ENCODE measurements at regions not wholly inside any gene's neighbourhood (a gene's known extent, or its start where the extent isn't known, plus 50 kb on each side); places are given as distances from the start of the nearest gene placed in this dataset.
"Not testable (repeated sequence)": the region's sequence is repeated elsewhere in the genome, so short reads cannot be mapped to it uniquely, and the experiment has no call there.

DNA sequence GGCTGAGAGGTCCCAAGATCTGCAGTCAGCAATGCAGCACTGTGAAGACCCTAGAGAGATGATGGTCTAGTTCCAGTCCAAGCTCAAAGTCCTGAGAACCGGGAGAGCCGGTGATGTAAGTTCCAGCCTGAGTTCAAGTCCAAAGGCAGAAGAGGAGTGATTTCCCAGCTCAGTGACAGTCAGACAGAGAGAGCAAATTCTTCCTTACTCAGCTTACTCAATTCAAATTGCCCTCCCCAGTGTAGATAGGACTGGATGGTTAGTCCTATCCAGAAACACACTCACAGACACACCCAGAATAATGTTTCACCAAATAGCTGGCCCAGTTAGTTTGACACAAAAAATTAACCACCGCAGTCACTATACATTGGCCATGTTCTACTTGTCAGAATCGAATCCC, 185.5 kb upstream of the MYO3A start:
- Histone ChIP-seq H3K27ac (no peak overlapping the region), H3K27me3 (peaks cover 10% of the 10 kb centered on the region), H3K9me3 (no peaks in the 10 kb centered on the region), H3K4me3 (no peak overlapping the region), H3K4me1 (no peaks in the 10 kb centered on the region), H3K36me3 (no peaks in the 10 kb centered on the region)
- no peak for ATAC-seq
- WGBS, 2 donors (ENCODE audit: low coverage in 1 of 2), result 83 to 96% methylated on average over 3 to 4 of the region's 4 CpGs
- TF ChIP-seq EP300 (IDR thresholded peaks at IDR 0.05), result no peak
- TF ChIP-seq POLR2A (IDR thresholded peaks at IDR 0.05), result no peak
- no peak for TF ChIP-seq CTCF (IDR thresholded peaks at IDR 0.05)

DNA sequence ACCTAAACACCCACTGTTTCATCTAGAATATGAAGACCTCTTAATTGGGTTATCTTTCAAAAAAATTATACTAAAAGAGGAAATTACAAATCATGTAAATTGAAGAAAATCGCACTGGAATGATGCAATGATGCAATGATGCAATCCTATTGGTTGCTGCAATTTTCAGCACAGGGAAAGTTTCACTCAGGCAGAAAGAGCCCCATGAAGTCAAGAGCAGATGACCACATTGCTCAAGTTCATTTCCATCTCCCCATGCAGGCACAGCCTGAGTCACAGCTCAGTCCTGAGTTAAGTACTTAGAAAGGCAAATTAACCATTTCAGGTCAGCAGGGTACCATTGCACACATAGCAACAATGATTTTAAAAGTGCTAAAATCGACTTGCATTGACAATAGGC, 180.3 kb upstream of the MYO3A start:
- peaks cover 10% of the 10 kb centered on the region for H3K27me3 ChIP-seq
- no peak for TF ChIP-seq EP300 (IDR thresholded peaks at IDR 0.05)
- no peak for TF ChIP-seq POLR2A (IDR thresholded peaks at IDR 0.05)
- TF ChIP-seq POLR2AphosphoS5 (IDR thresholded peaks at IDR 0.05), result no peak
- TF ChIP-seq CTCF (IDR thresholded peaks at IDR 0.05), result no peak
- H3K4me3 ChIP-seq, result no peak overlapping the region
- no peaks in the 10 kb centered on the region for H3K4me1 ChIP-seq
- H3K27ac ChIP-seq, result no peak overlapping the region
- H3K9me3 ChIP-seq, result no peaks in the 10 kb centered on the region
- no peak for ATAC-seq
- 56 to 75% methylated on average over 1 to 2 of the region's 2 CpGs for WGBS, 2 donors (ENCODE audit: low coverage in 1 of 2)
- no peaks in the 10 kb centered on the region for H3K36me3 ChIP-seq

GRCh38 chr10:25755874-25756273, 178.2 kb upstream of the MYO3A start:
- not testable (repeated sequence) for H3K9me3 ChIP-seq, ATAC-seq, H3K4me3 ChIP-seq, H3K27ac ChIP-seq, H3K4me1 ChIP-seq, H3K27me3 ChIP-seq, H3K36me3 ChIP-seq
- no CpG with 5 or more reads among the region's 24 CpGs for WGBS, 2 donors (ENCODE audit: low coverage in 1 of 2)

- WGBS, 2 donors (ENCODE audit: low coverage in 1 of 2), result 91% methylated on average over 4 to 13 of the region's 24 CpGs
- H3K36me3 ChIP-seq, result no peaks in the 10 kb centered on the region
- no peaks in the 10 kb centered on the region for H3K9me3 ChIP-seq
- peaks cover 5% of the 10 kb centered on the region for H3K27me3 ChIP-seq
- TF ChIP-seq EP300 (IDR thresholded peaks at IDR 0.05), result no peak
- no peak for TF ChIP-seq POLR2AphosphoS5 (IDR thresholded peaks at IDR 0.05)
- TF ChIP-seq CTCF (IDR thresholded peaks at IDR 0.05), result no peak
- TF ChIP-seq POLR2A (IDR thresholded peaks at IDR 0.05), result no peak
- no peaks in the 10 kb centered on the region for H3K4me1 ChIP-seq
- no peak for ATAC-seq
- H3K27ac ChIP-seq, result no peak overlapping the region
- H3K4me3 ChIP-seq, result no peak overlapping the region
Measured at GRCh38 chr10:25756784-25757183, 177.2 kb upstream of the MYO3A start.

GRCh38 chr10:25758041-25758457, 176.0 kb upstream of the MYO3A start:
- Histone ChIP-seq H3K27me3 (no peaks in the 10 kb centered on the region), H3K4me1 (no peaks in the 10 kb centered on the region), H3K4me3 (no peak overlapping the region), H3K36me3 (no peaks in the 10 kb centered on the region), H3K9me3 (no peaks in the 10 kb centered on the region), H3K27ac (no peak overlapping the region)
- TF ChIP-seq CTCF (IDR thresholded peaks at IDR 0.05), result peak in 1 of 4 experiments; percentile 32
- no peak for TF ChIP-seq POLR2AphosphoS5 (IDR thresholded peaks at IDR 0.05)
- no peak for TF ChIP-seq EP300 (IDR thresholded peaks at IDR 0.05)
- ATAC-seq, result no peak

DNA sequence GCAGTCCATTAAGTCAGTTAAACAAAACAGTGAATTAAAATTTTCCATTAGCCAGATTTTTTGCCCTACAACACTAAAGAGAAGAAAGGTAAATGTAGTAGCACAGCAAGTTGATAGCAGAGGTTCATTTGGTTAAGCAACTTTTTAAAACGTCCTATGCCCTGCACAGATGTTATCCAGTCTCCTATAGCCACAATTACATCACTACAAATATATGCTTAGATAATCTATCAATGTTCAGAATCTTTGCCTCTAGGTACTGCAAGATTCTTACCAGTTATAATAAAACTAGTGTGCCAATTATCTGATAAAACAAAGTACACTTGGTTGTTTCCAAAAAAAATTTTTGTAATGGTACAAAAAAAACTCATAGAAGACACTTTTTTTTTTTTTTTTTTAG, 175.5 kb upstream of the MYO3A start:
- 9 to 29% methylated on average over 1 of the region's 1 CpG for WGBS, 2 donors (ENCODE audit: low coverage in 1 of 2)
- no peaks in the 10 kb centered on the region for H3K27me3 ChIP-seq
- no peak for ATAC-seq
- H3K27ac ChIP-seq, result no peak overlapping the region
- H3K9me3 ChIP-seq, result no peaks in the 10 kb centered on the region
- TF ChIP-seq POLR2AphosphoS5 (IDR thresholded peaks at IDR 0.05), result no peak
- TF ChIP-seq POLR2A (IDR thresholded peaks at IDR 0.05), result no peak
- no peak for TF ChIP-seq EP300 (IDR thresholded peaks at IDR 0.05)
- TF ChIP-seq CTCF (IDR thresholded peaks at IDR 0.05), result no peak
- no peaks in the 10 kb centered on the region for H3K4me1 ChIP-seq
- H3K4me3 ChIP-seq, result no peak overlapping the region
- H3K36me3 ChIP-seq, result no peaks in the 10 kb centered on the region
